ENCODE measurements at regions not wholly inside any gene's neighbourhood (a gene's known extent, or its start where the extent isn't known, plus 50 kb on each side); places are given as distances from the start of the nearest gene placed in this dataset.

DNA sequence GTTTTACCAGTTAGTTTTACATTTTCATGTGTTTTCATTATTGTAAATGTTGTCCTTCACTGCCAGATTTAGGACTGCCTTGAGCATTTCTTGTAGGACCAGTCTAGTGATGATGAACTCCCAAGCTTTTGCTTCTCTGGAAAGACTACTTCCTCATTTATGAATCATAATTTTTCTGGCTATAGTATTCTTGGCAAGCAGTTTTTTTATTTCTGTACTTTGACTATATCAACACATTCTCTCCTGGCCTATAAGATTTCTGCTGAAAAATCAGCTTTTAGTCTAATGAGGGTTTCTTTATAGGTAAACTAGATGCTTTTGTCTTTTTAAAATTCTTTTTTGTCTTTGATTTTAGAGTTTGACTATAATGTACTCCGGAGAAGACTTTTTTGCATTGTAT, 256.8 kb upstream of the GRAMD2B start:
- no peaks in the 10 kb centered on the region for H3K27me3 Mint-ChIP-seq (ENCODE audit: low read depth)
- TF ChIP-seq CTCF (IDR thresholded peaks at IDR 0.05; ENCODE audit: unreplicated experiment), result no peak
- peaks cover 9% of the 10 kb centered on the region for H3K36me3 Mint-ChIP-seq
- no peak overlapping the region for H3K27ac Mint-ChIP-seq
- H3K4me1 Mint-ChIP-seq, result no peaks in the 10 kb centered on the region
- H3K9me3 Mint-ChIP-seq, result peaks cover 35% of the 10 kb centered on the region
- no peak for DNase-seq (ENCODE audit: low spot score in 2 of 2, unreplicated experiment in 2 of 2)
- no peak overlapping the region for H3K4me3 Mint-ChIP-seq

- Mint-ChIP-seq H3K27ac (no peak overlapping the region), H3K4me1 (no peaks in the 10 kb centered on the region), H3K27me3 (ENCODE audit: low read depth) (no peaks in the 10 kb centered on the region), H3K9me3 (peaks cover 47% of the 10 kb centered on the region), H3K36me3 (peaks cover 9% of the 10 kb centered on the region), H3K4me3 (no peak overlapping the region)
- no peak for TF ChIP-seq CTCF (IDR thresholded peaks at IDR 0.05; ENCODE audit: unreplicated experiment)
- DNase-seq (ENCODE audit: low spot score in 2 of 2, unreplicated experiment in 2 of 2), result no peak
Observed at GRCh38 chr5:126168785-126169184, 254.4 kb upstream of the GRAMD2B start.

DNA sequence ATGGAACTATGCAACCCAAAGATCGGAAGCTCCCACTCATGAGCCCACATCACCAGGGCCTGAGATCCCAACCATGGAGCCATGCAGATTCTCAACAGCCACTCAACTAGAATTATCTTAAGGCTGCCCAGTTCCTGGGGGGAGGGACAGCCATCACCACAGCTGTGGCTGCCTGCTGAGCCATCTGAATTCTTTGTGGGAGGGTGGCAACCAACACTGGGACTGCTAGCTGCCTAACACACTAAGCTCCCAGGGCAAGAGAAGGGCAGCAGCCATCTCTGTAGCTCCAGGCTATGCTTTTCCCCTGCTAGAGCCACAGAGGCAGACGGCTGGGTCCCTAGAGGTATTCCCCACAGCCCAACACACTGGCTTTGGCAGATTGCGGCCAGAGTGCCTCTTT, 251.3 kb upstream of the GRAMD2B start:
- H3K27ac Mint-ChIP-seq, result no peak overlapping the region
- H3K27me3 Mint-ChIP-seq (ENCODE audit: low read depth), result peaks cover 4% of the 10 kb centered on the region
- H3K36me3 Mint-ChIP-seq, result peaks cover 10% of the 10 kb centered on the region
- TF ChIP-seq CTCF (IDR thresholded peaks at IDR 0.05; ENCODE audit: unreplicated experiment), result no peak
- peaks cover 57% of the 10 kb centered on the region for H3K9me3 Mint-ChIP-seq
- DNase-seq (ENCODE audit: low spot score in 2 of 2, unreplicated experiment in 2 of 2), result no peak
- no peak overlapping the region for H3K4me3 Mint-ChIP-seq
- H3K4me1 Mint-ChIP-seq, result no peaks in the 10 kb centered on the region

DNA sequence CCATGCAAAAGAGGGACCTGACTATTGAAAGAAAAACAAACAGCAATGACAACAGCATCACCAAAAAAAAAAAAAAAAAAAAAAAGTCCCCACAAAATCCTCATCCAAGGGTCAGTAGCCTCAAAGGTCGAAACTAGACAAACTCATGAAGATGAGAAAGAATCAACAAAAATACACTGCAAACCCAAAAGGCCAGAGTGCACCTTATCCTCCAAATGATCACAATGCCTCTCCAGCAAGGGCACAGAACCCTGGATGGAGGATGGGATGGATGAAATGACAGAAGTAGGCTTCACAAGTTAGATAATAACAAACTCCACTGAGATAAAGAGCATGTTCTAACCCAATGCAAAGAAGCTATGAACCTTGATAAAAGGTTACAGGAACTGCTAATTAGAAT, 250.4 kb upstream of the GRAMD2B start:
- H3K36me3 Mint-ChIP-seq, result peaks cover 6% of the 10 kb centered on the region
- peaks cover 4% of the 10 kb centered on the region for H3K27me3 Mint-ChIP-seq (ENCODE audit: low read depth)
- TF ChIP-seq CTCF (IDR thresholded peaks at IDR 0.05; ENCODE audit: unreplicated experiment), result no peak
- peaks cover 54% of the 10 kb centered on the region for H3K9me3 Mint-ChIP-seq
- no peak overlapping the region for H3K4me3 Mint-ChIP-seq
- no peak for DNase-seq (ENCODE audit: low spot score in 2 of 2, unreplicated experiment in 2 of 2)
- H3K27ac Mint-ChIP-seq, result no peak overlapping the region
- no peaks in the 10 kb centered on the region for H3K4me1 Mint-ChIP-seq

- H3K4me3 Mint-ChIP-seq, result no peak overlapping the region
- peaks cover 4% of the 10 kb centered on the region for H3K27me3 Mint-ChIP-seq (ENCODE audit: low read depth)
- no peak for DNase-seq (ENCODE audit: low spot score in 2 of 2, unreplicated experiment in 2 of 2)
- no peaks in the 10 kb centered on the region for H3K4me1 Mint-ChIP-seq
- H3K9me3 Mint-ChIP-seq, result peaks cover 40% of the 10 kb centered on the region
- H3K27ac Mint-ChIP-seq, result no peak overlapping the region
- TF ChIP-seq CTCF (IDR thresholded peaks at IDR 0.05; ENCODE audit: unreplicated experiment), result no peak
- H3K36me3 Mint-ChIP-seq, result peaks cover 4% of the 10 kb centered on the region
Observed at GRCh38 chr5:126178521-126178920, 244.7 kb upstream of the GRAMD2B start.
